T-cell (primary cell): ENCODE measurements at regions not wholly inside any gene's neighbourhood (a gene's known extent, or its start where the extent isn't known, plus 50 kb on each side); places are given as distances from the start of the nearest gene placed in this dataset.

Source experiments
- ATAC-seq, 4 experiments: fragments of 200-7000 bp in 3 of 4; fragments of 150-1000 bp in 1 of 4; cut with Tn5 transposase; replicated peaks in 1 of 4; 1 replicate in 3 of 4; 2 replicates in 1 of 4; pipeline ENCODE4 v1.10.0; 2021; ENCODE audit warnings: moderate library complexity in 3 of 4, mild to moderate bottlenecking in 2 of 4, moderate number of reproducible peaks in 1 of 4
- CTCF ChIA-PET, 2 donors: fragments of 300-600 bp; sonication (Branson Sonifier 250); formaldehyde crosslinking; loops; one replicate each; lab custom pipeline; 2022; ENCODE audit warnings: antibody characterized with exemption in 2 of 2; lab: Charles Lee
- POLR2A ChIA-PET, 2 donors: fragments of 300-600 bp; sonication (Branson Sonifier 250); formaldehyde crosslinking; loops; one replicate each; lab custom pipeline; 2022; ENCODE audit warnings: antibody characterized with exemption in 2 of 2; lab: Charles Lee
- DNase-seq, 35 experiments: peaks; one replicate each; pipeline versions ENCODE4 v3.0.0 to v3.0.0-alpha.2; 2013 to 2023
- H3K27ac ChIP-seq: one replicate; pipeline ENCODE4 v1.5.1; 2013; ENCODE audit warnings: low read length
- H3K27me3 ChIP-seq, 2 experiments: replicated peaks in 1 of 2; 1 replicate in 1 of 2; 2 replicates in 1 of 2; pipeline versions ENCODE4 v1.6.1 to v1.7.0; 2013; ENCODE audit warnings: low read length in 1 of 2, mixed read lengths in 1 of 2; ENCODE audit not compliant: control insufficient read depth in 2 of 2, insufficient read depth in 2 of 2; ENCODE audit errors: extremely low read depth in 1 of 2
- H3K36me3 ChIP-seq, 2 donors: 1 replicate in 1 of 2; 2 replicates in 1 of 2; pipeline versions ENCODE4 v1.6.1 to v1.7.0; 2013; ENCODE audit warnings: low read length in 1 of 2; ENCODE audit not compliant: control insufficient read depth in 2 of 2, insufficient read depth in 1 of 2; ENCODE audit errors: extremely low read depth in 1 of 2
- H3K4me1 ChIP-seq, 2 experiments: 1 replicate in 1 of 2; 2 replicates in 1 of 2; pipeline versions ENCODE4 v1.6.1 to v1.7.0; 2013; ENCODE audit warnings: low read length in 2 of 2, mixed read lengths in 1 of 2; ENCODE audit not compliant: insufficient read depth in 2 of 2, control insufficient read depth in 1 of 2; ENCODE audit errors: extremely low read depth in 1 of 2
- H3K4me3 ChIP-seq, 2 donors: 1 replicate in 1 of 2; 2 replicates in 1 of 2; pipeline versions ENCODE4 v1.5.1 to v1.7.0; 2013; ENCODE audit warnings: mild to moderate bottlenecking in 2 of 2, low read length in 1 of 2, moderate library complexity in 1 of 2; ENCODE audit not compliant: control insufficient read depth in 1 of 2; ENCODE audit errors: extremely low read depth in 1 of 2
- H3K9me3 ChIP-seq: 2 replicates; pipeline ENCODE4 v1.7.0; 2013
- H3K27ac Mint-ChIP-seq, 2 donors: one replicate each; pipeline ENCODE4 v1.8.0; 2020 to 2021; ENCODE audit warnings: mild to moderate bottlenecking in 2 of 2, mixed read lengths in 2 of 2
- H3K27me3 Mint-ChIP-seq, 2 donors: one replicate each; pipeline ENCODE4 v1.8.0; 2021 to 2022; ENCODE audit warnings: mixed read lengths in 2 of 2
- H3K36me3 Mint-ChIP-seq: one replicate; pipeline ENCODE4 v1.8.0; 2021; ENCODE audit warnings: mixed read lengths
- H3K4me1 Mint-ChIP-seq, 3 donors: one replicate each; pipeline ENCODE4 v1.8.0; 2020 to 2022; ENCODE audit warnings: mixed read lengths in 3 of 3, mild to moderate bottlenecking in 1 of 3
- H3K4me3 Mint-ChIP-seq, 3 donors: one replicate each; pipeline ENCODE4 v1.8.0; 2020 to 2022; ENCODE audit warnings: mild to moderate bottlenecking in 3 of 3, mixed read lengths in 3 of 3, moderate library complexity in 3 of 3
- H3K9me3 Mint-ChIP-seq, 3 donors: one replicate each; pipeline ENCODE4 v1.8.0; 2020 to 2022; ENCODE audit warnings: mixed read lengths in 3 of 3
- WGBS: methylation state at CpG from one replicate; pipeline ENCODE4 v1.1.5; 2013; ENCODE audit warnings: missing lambda C conversion rate; ENCODE audit not compliant: insufficient coverage; 5-methylcytosine and 5-hydroxymethylcytosine counted together

GRCh38 chr2:185050804-185051203, 452.5 kb downstream of the ZNF804A start:
- Mint-ChIP-seq H3K27ac (no peak overlapping the region), H3K4me1 (no peaks in the 10 kb centered on the region), H3K27me3 (no peaks in the 10 kb centered on the region), H3K36me3 (no peaks in the 10 kb centered on the region), H3K4me3 (no peak overlapping the region), H3K9me3 (peaks cover 5 to 24% (median 8%) of the 10 kb centered on the region in 3 donors)
- H3K9me3 ChIP-seq: peaks cover 2% of the 10 kb centered on the region
- H3K36me3 ChIP-seq: no peaks in the 10 kb centered on the region
- ChIA-PET CTCF (no interaction called here), POLR2A (no interaction called here)
- H3K4me1 ChIP-seq: no peaks in the 10 kb centered on the region
- H3K27me3 ChIP-seq: no peaks in the 10 kb centered on the region
- no CpG with 5 or more reads among the region's 2 CpGs for WGBS
- no peak for ATAC-seq
- no peak overlapping the region for H3K27ac ChIP-seq
- H3K4me3 ChIP-seq: no peak overlapping the region
- DNase-seq: no peak

- no peak for ATAC-seq
- WGBS: 33% methylated on average over 1 of the region's 1 CpG
- H3K4me3 Mint-ChIP-seq: no peak overlapping the region
- no peak for DNase-seq
- no peaks in the 10 kb centered on the region for H3K27me3 ChIP-seq
- ChIA-PET CTCF (no interaction called here), POLR2A (no interaction called here)
- no peaks in the 10 kb centered on the region for H3K36me3 Mint-ChIP-seq
- H3K27me3 Mint-ChIP-seq: no peaks in the 10 kb centered on the region
- no peaks in the 10 kb centered on the region for H3K36me3 ChIP-seq
- H3K4me3 ChIP-seq: no peak overlapping the region
- H3K27ac ChIP-seq: no peak overlapping the region
- H3K4me1 ChIP-seq: no peaks in the 10 kb centered on the region
- peaks cover 4 to 26% (median 13%) of the 10 kb centered on the region in 3 donors for H3K9me3 Mint-ChIP-seq
- H3K27ac Mint-ChIP-seq: no peak overlapping the region
- H3K4me1 Mint-ChIP-seq: no peaks in the 10 kb centered on the region
- H3K9me3 ChIP-seq: peaks cover 2% of the 10 kb centered on the region
Measured at GRCh38 chr2:185063761-185064160, 465.4 kb downstream of the ZNF804A start.

- Mint-ChIP-seq H3K4me1 (no peaks in the 10 kb centered on the region), H3K4me3 (no peak overlapping the region), H3K27ac (no peak overlapping the region), H3K9me3 (peaks cover 4 to 16% (median 11%) of the 10 kb centered on the region in 3 donors), H3K27me3 (no peaks in the 10 kb centered on the region), H3K36me3 (no peaks in the 10 kb centered on the region)
- no peak overlapping the region for H3K4me3 ChIP-seq
- no peaks in the 10 kb centered on the region for H3K36me3 ChIP-seq
- no peak overlapping the region for H3K27ac ChIP-seq
- 80% methylated on average over 1 of the region's 1 CpG for WGBS
- H3K9me3 ChIP-seq: peaks cover 2% of the 10 kb centered on the region
- no peaks in the 10 kb centered on the region for H3K4me1 ChIP-seq
- ChIA-PET CTCF (no interaction called here), POLR2A (no interaction called here)
- ATAC-seq: no peak
- no peak for DNase-seq
- H3K27me3 ChIP-seq: no peaks in the 10 kb centered on the region
Measured at GRCh38 chr2:185066128-185066527, 467.8 kb downstream of the ZNF804A start.

GRCh38 chr2:185069107-185069506, 470.8 kb downstream of the ZNF804A start:
- ChIA-PET CTCF (no interaction called here), POLR2A (no interaction called here)
- WGBS: no CpG with 5 or more reads among the region's 2 CpGs
- Histone ChIP-seq H3K27me3 (no peaks in the 10 kb centered on the region), H3K4me3 (no peak overlapping the region), H3K36me3 (no peaks in the 10 kb centered on the region), H3K9me3 (no peaks in the 10 kb centered on the region), H3K27ac (no peak overlapping the region), H3K4me1 (no peaks in the 10 kb centered on the region)
- DNase-seq: no peak
- peaks cover 4 to 17% (median 11%) of the 10 kb centered on the region in 3 donors for H3K9me3 Mint-ChIP-seq
- no peaks in the 10 kb centered on the region for H3K36me3 Mint-ChIP-seq
- H3K4me3 Mint-ChIP-seq: no peak overlapping the region
- no peak overlapping the region for H3K27ac Mint-ChIP-seq
- ATAC-seq: no peak
- no peaks in the 10 kb centered on the region for H3K27me3 Mint-ChIP-seq
- no peaks in the 10 kb centered on the region for H3K4me1 Mint-ChIP-seq

- Histone ChIP-seq H3K9me3 (peaks cover 1% of the 10 kb centered on the region), H3K27me3 (no peaks in the 10 kb centered on the region), H3K4me3 (no peak overlapping the region), H3K4me1 (no peaks in the 10 kb centered on the region), H3K27ac (no peak overlapping the region), H3K36me3 (no peaks in the 10 kb centered on the region)
- Mint-ChIP-seq H3K4me3 (no peak overlapping the region), H3K4me1 (no peaks in the 10 kb centered on the region), H3K27ac (no peak overlapping the region), H3K9me3 (peaks cover 4 to 9% (median 9%) of the 10 kb centered on the region in 3 donors), H3K27me3 (no peaks in the 10 kb centered on the region), H3K36me3 (no peaks in the 10 kb centered on the region)
- DNase-seq (no peak), ATAC-seq (no peak)
- CTCF ChIA-PET: no interaction called here
- POLR2A ChIA-PET: no interaction called here
Measured at GRCh38 chr2:185074156-185074555, 475.8 kb downstream of the ZNF804A start.

- H3K27ac ChIP-seq: no peak overlapping the region
- peaks cover 5% of the 10 kb centered on the region for H3K9me3 ChIP-seq
- H3K27me3 ChIP-seq: no peaks in the 10 kb centered on the region
- no peaks in the 10 kb centered on the region for H3K4me1 Mint-ChIP-seq
- POLR2A ChIA-PET: no interaction called here
- H3K9me3 Mint-ChIP-seq: peaks cover 6 to 12% (median 10%) of the 10 kb centered on the region in 3 donors
- H3K4me3 Mint-ChIP-seq: no peak overlapping the region
- WGBS: 100% methylated on average over 1 of the region's 3 CpGs
- no peaks in the 10 kb centered on the region for H3K36me3 ChIP-seq
- CTCF ChIA-PET: no interaction called here
- ATAC-seq: no peak
- H3K4me3 ChIP-seq: no peak overlapping the region
- no peak overlapping the region for H3K27ac Mint-ChIP-seq
- H3K4me1 ChIP-seq: no peaks in the 10 kb centered on the region
- no peak for DNase-seq
- no peaks in the 10 kb centered on the region for H3K36me3 Mint-ChIP-seq
- H3K27me3 Mint-ChIP-seq: no peaks in the 10 kb centered on the region
Measured at GRCh38 chr2:185082749-185083148, 484.4 kb downstream of the ZNF804A start.

- 86% methylated on average over 1 of the region's 2 CpGs for WGBS
- no peak overlapping the region for H3K27ac ChIP-seq
- ATAC-seq (no peak), DNase-seq (no peak)
- Mint-ChIP-seq H3K4me1 (no peaks in the 10 kb centered on the region), H3K27ac (no peak overlapping the region), H3K9me3 (peaks cover 0 to 19% (median 6%) of the 10 kb centered on the region in 3 donors), H3K36me3 (no peaks in the 10 kb centered on the region), H3K27me3 (no peaks in the 10 kb centered on the region), H3K4me3 (no peak overlapping the region)
- CTCF ChIA-PET: no interaction called here
- no peaks in the 10 kb centered on the region for H3K27me3 ChIP-seq
- POLR2A ChIA-PET: no interaction called here
- no peaks in the 10 kb centered on the region for H3K9me3 ChIP-seq
- no peaks in the 10 kb centered on the region for H3K4me1 ChIP-seq
- no peak overlapping the region for H3K4me3 ChIP-seq
- H3K36me3 ChIP-seq: no peaks in the 10 kb centered on the region
Measured at GRCh38 chr2:185108588-185108987, 510.3 kb downstream of the ZNF804A start.
